ENCODE measurements at regions not wholly inside any gene's neighbourhood (a gene's known extent, or its start where the extent isn't known, plus 50 kb on each side); places are given as distances from the start of the nearest gene placed in this dataset.

- TF ChIP-seq CTCF (IDR thresholded peaks at IDR 0.05) (no peak), ZFX (IDR thresholded peaks at IDR 0.05; ENCODE audit: borderline replicate concordance) (no peak)
- no peak overlapping the region for H3K27ac ChIP-seq
Observed at GRCh38 chr2:156673981-156674380, 237.8 kb downstream of the GPD2 start.

GRCh38 chr2:156675896-156676295 lies 239.7 kb downstream of the GPD2 start:
- H3K27ac ChIP-seq: no peak overlapping the region

GRCh38 chr2:156679820-156680219 lies 243.6 kb downstream of the GPD2 start:
- no peak overlapping the region for H3K27ac ChIP-seq
- TF ChIP-seq CTCF (IDR thresholded peaks at IDR 0.05): no peak
- no peak for TF ChIP-seq ZFX (IDR thresholded peaks at IDR 0.05; ENCODE audit: borderline replicate concordance)

More at GRCh38 chr2:156675896-156676295, 239.7 kb downstream of the GPD2 start:
- TF ChIP-seq ZFX (IDR thresholded peaks at IDR 0.05; ENCODE audit: borderline replicate concordance): no peak
- TF ChIP-seq CTCF (IDR thresholded peaks at IDR 0.05): no peak

GRCh38 chr2:156680266-156680665 lies 244.1 kb downstream of the GPD2 start:
- TF ChIP-seq ZFX (IDR thresholded peaks at IDR 0.05; ENCODE audit: borderline replicate concordance): no peak
- H3K27ac ChIP-seq: no peak overlapping the region

GRCh38 chr2:156687126-156687525 lies 250.9 kb downstream of the GPD2 start:
- TF ChIP-seq CTCF (IDR thresholded peaks at IDR 0.05): no peak
- no peak for TF ChIP-seq ZFX (IDR thresholded peaks at IDR 0.05; ENCODE audit: borderline replicate concordance)
- no peak overlapping the region for H3K27ac ChIP-seq

- no peak overlapping the region for H3K27ac ChIP-seq
- no peak for TF ChIP-seq ZFX (IDR thresholded peaks at IDR 0.05; ENCODE audit: borderline replicate concordance)
- TF ChIP-seq CTCF (IDR thresholded peaks at IDR 0.05): no peak
Observed at GRCh38 chr2:156687715-156688114, 251.5 kb downstream of the GPD2 start.

- no peak overlapping the region for H3K27ac ChIP-seq
- TF ChIP-seq CTCF (IDR thresholded peaks at IDR 0.05) (no peak), ZFX (IDR thresholded peaks at IDR 0.05; ENCODE audit: borderline replicate concordance) (no peak)
Observed at GRCh38 chr2:156689939-156690338, 253.8 kb downstream of the GPD2 start.

- TF ChIP-seq ZFX (IDR thresholded peaks at IDR 0.05; ENCODE audit: borderline replicate concordance) (no peak), CTCF (IDR thresholded peaks at IDR 0.05) (no peak)
- no peak overlapping the region for H3K27ac ChIP-seq
Observed at GRCh38 chr2:156691014-156691413, 254.8 kb downstream of the GPD2 start.

All from 22Rv1 (cell line).